GM23248 (cell line): ENCODE measurements at regions not wholly inside any gene's neighbourhood (a gene's known extent, or its start where the extent isn't known, plus 50 kb on each side); places are given as distances from the start of the nearest gene placed in this dataset.

ENCODE experiments used
- DNase-seq: peaks from one replicate; pipeline ENCODE4 v3.0.0-alpha.2; 2015
- H2AFZ ChIP-seq: fragments of 200-600 bp; sonication (generic); 2 replicates; pipeline ENCODE4 v1.6.1; 2016; ENCODE audit warnings: antibody characterized with exemption
- H3F3A ChIP-seq: fragments of 200-600 bp; sonication (generic); 2 replicates; pipeline ENCODE4 v1.6.1; 2016; ENCODE audit warnings: mild to moderate bottlenecking, antibody characterized with exemption, mixed run types; ENCODE audit not compliant: insufficient read depth
- H3K27ac ChIP-seq: fragments of 200-600 bp; sonication (generic); 2 replicates; pipeline ENCODE4 v1.5.1; 2016; ENCODE audit warnings: mild to moderate bottlenecking
- H3K27me3 ChIP-seq: fragments of 200-600 bp; sonication (generic); replicated peaks from 2 replicates; pipeline ENCODE4 v1.6.1; 2016; ENCODE audit warnings: mild to moderate bottlenecking; ENCODE audit not compliant: insufficient read depth
- H3K36me3 ChIP-seq: fragments of 200-600 bp; sonication (generic); 2 replicates; pipeline ENCODE4 v1.6.1; 2016; ENCODE audit warnings: low read depth, mild to moderate bottlenecking
- H3K4me1 ChIP-seq: fragments of 200-600 bp; sonication (generic); 2 replicates; pipeline ENCODE4 v1.6.1; 2016; ENCODE audit warnings: mild to moderate bottlenecking; ENCODE audit not compliant: insufficient read depth
- H3K4me2 ChIP-seq: fragments of 200-600 bp; sonication (generic); one replicate; pipeline ENCODE4 v1.6.1; 2016; ENCODE audit warnings: mild to moderate bottlenecking; ENCODE audit not compliant: unreplicated experiment
- H3K4me3 ChIP-seq: fragments of 200-600 bp; sonication (generic); 2 replicates; pipeline ENCODE4 v1.5.1; 2016; ENCODE audit warnings: mild to moderate bottlenecking
- H3K79me2 ChIP-seq: fragments of 200-600 bp; sonication (generic); 2 replicates; pipeline ENCODE4 v1.6.1; 2016; ENCODE audit warnings: mild to moderate bottlenecking; ENCODE audit not compliant: insufficient read depth
- H3K9ac ChIP-seq: fragments of 200-600 bp; sonication (generic); 2 replicates; pipeline ENCODE4 v1.6.1; 2016; ENCODE audit warnings: mild to moderate bottlenecking
- H3K9me2 ChIP-seq: fragments of 200-600 bp; sonication (generic); 2 replicates; pipeline ENCODE4 v1.6.1; 2016; ENCODE audit warnings: mixed run types, mild to moderate bottlenecking, moderate library complexity; ENCODE audit not compliant: insufficient read depth
- H3K9me3 ChIP-seq: fragments of 200-600 bp; sonication (generic); one replicate; pipeline ENCODE4 v1.6.1; 2017; ENCODE audit warnings: low read depth
- H4K20me1 ChIP-seq: fragments of 200-600 bp; sonication (generic); 2 replicates; pipeline ENCODE4 v1.6.0; 2016; ENCODE audit not compliant: insufficient read depth
- EZH2 ChIP-seq: fragments of 200-600 bp; sonication (generic); IDR thresholded peaks from 2 replicates; pipeline ENCODE4 v1.6.1; 2018; ENCODE audit warnings: antibody characterized with exemption, mild to moderate bottlenecking; ENCODE audit not compliant: insufficient read depth, poor library complexity, severe bottlenecking
- EZH2phosphoT487 ChIP-seq: fragments of 200-600 bp; sonication (generic); IDR thresholded peaks from 2 replicates; pipeline ENCODE4 v1.6.1; 2018; ENCODE audit warnings: antibody characterized with exemption, moderate library complexity, mild to moderate bottlenecking, low read depth; ENCODE audit not compliant: insufficient read depth
- WGBS, 2 experiments: methylation state at CpG; one replicate each; pipeline ENCODE4 v1.1.6; 2015 to 2017; ENCODE audit warnings: low lambda C conversion rate in 2 of 2, low coverage in 1 of 2; ENCODE audit errors: missing lambda C conversion rate in 2 of 2; 5-methylcytosine and 5-hydroxymethylcytosine counted together
- in situ Hi-C: fragments of 300-500 bp; cut with MboI; formaldehyde crosslinking; loops from 2 replicates; pipeline ENCODE4 v1.15.0; 2020

DNA sequence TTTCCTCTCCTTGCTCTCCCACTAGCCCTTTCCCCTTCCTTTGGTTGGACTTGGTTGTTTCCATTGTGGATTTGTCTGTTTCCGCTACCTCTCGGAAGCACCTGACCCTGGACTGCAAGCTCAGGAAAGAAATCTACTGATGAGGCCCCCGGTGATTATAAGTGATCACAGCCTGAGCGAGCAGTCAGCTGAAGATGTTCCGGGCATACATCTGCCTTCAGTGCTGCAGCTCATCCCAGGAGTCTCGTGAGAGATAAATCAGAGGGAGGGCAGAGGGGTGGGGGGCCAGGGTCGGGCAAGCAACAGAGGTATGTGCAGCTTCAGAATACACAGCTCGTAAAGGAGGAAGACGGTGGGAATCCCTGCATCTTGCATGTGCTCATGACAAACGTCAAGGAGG lies 102.1 kb downstream of the MRPL46 start:
- Histone ChIP-seq H3K4me3 (no peak overlapping the region), H4K20me1 (no peaks in the 10 kb centered on the region), H3K9me2 (no peaks in the 10 kb centered on the region), H3K9ac (no peak overlapping the region), H3K27ac (no peak overlapping the region), H2AFZ (no peak overlapping the region), H3K79me2 (no peaks in the 10 kb centered on the region), H3K9me3 (no peaks in the 10 kb centered on the region), H3K36me3 (no peaks in the 10 kb centered on the region), H3K27me3 (no peaks in the 10 kb centered on the region; the same call in 1 of the 2 replicates), H3K4me2 (no peak overlapping the region), H3F3A (no peaks in the 10 kb centered on the region), H3K4me1 (no peaks in the 10 kb centered on the region)
- 24 to 25% methylated on average over 9 to 10 of the region's 10 CpGs for WGBS, 2 experiments
- in situ Hi-C loops, result no loop called here
- no peak for TF ChIP-seq EZH2phosphoT487
- TF ChIP-seq EZH2, result no peak
- no peak for DNase-seq

DNA sequence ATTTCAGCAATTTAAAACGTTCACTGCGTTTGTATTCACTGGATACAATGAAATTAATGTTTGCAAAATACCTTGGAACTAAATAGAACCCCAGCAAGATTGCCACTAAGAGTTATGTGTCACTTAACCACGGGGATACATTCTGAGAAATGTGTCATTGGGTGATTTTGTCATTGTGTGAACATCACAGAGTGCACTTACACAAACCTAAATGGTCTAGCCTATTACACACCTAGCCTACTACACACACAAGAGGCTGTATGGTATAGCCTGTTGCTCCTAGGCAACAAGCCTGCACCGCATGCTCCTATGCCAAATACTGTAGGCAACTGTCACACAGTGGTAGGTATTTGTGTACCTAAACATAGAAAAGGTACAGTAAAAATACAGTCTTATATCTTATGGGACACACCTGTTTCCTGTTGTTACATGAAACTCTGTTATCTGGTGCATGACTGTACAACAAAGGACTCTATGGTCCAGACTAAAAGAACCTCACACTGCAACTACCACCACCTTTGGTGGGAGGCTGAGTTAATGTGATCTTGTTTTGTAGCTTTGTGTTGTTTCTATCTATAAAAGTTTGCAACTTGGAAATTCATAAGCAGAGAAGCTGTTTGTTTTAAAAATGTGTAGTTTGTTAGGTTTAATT lies 92.2 kb upstream of the NTRK3 start:
- peaks cover 11% of the 10 kb centered on the region; the same call in 1 of the 2 replicates for H3K27me3 ChIP-seq
- H4K20me1 ChIP-seq, result no peaks in the 10 kb centered on the region
- DNase-seq, result no peak
- no peaks in the 10 kb centered on the region for H3K36me3 ChIP-seq
- no peaks in the 10 kb centered on the region for H3K4me1 ChIP-seq
- H3K4me3 ChIP-seq, result no peak overlapping the region
- no peak overlapping the region for H3K9ac ChIP-seq
- no peaks in the 10 kb centered on the region for H3F3A ChIP-seq
- TF ChIP-seq EZH2 (no peak), EZH2phosphoT487 (no peak)
- H3K4me2 ChIP-seq, result no peak overlapping the region
- no peak overlapping the region for H2AFZ ChIP-seq
- no peaks in the 10 kb centered on the region for H3K9me2 ChIP-seq
- 17 to 29% methylated on average over 4 of the region's 4 CpGs for WGBS, 2 experiments
- H3K27ac ChIP-seq, result no peak overlapping the region
- H3K9me3 ChIP-seq, result no peaks in the 10 kb centered on the region
- H3K79me2 ChIP-seq, result no peaks in the 10 kb centered on the region
- in situ Hi-C loops, result no loop called here

DNA sequence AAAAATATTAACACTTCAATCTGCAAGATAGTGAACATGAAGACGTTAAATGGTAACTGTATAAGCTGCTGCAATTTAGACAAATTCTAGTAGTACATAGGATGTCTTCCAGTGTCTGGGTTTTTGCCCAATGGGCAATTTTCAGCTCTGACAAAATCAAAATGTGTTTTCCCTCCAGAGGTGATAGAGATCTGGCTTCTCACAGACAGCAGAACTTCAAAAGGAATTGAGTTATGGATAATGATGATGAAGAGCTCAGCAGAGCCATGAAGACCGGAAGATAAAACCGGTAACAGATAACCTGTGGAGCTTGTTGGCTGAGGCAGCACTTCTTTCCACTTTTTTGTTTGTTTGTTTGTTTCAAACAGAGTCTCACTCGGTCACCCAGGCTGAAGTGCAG lies 89.4 kb upstream of the NTRK3 start:
- Histone ChIP-seq H2AFZ (no peak overlapping the region), H3F3A (peaks cover 6% of the 10 kb centered on the region), H3K9me2 (no peaks in the 10 kb centered on the region), H3K9ac (no peak overlapping the region), H3K4me3 (no peak overlapping the region), H3K36me3 (no peaks in the 10 kb centered on the region), H3K4me2 (no peak overlapping the region), H4K20me1 (no peaks in the 10 kb centered on the region), H3K79me2 (no peaks in the 10 kb centered on the region), H3K9me3 (no peaks in the 10 kb centered on the region), H3K4me1 (peaks cover 4% of the 10 kb centered on the region), H3K27ac (no peak overlapping the region), H3K27me3 (peaks cover 11% of the 10 kb centered on the region; the same call in 1 of the 2 replicates)
- TF ChIP-seq EZH2phosphoT487 (no peak), EZH2 (no peak)
- in situ Hi-C loops, result no loop called here
- 12 to 15% methylated on average over 4 of the region's 4 CpGs for WGBS, 2 experiments
- no peak for DNase-seq

DNA sequence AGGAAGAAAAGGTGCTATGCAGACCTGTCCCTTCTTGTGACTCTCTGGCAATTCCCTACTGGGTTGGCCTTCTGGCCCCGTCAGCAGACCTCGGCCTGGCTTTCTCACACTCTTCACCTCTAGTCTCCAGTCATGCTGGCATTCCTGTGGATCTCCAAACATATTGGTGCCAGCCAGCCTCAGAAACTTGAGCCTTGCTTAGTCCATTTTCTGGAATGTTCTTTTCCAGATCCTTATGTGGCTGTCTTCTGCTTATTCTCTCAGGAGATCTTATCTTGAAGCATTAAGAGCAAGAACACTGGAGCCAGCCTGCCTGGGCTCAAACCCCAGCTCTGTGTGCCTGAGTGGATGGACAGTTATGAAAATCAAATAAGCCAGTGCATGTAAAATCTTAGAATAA lies 88.2 kb upstream of the NTRK3 start:
- no peak overlapping the region for H3K9ac ChIP-seq
- no peak overlapping the region for H2AFZ ChIP-seq
- H3K4me1 ChIP-seq, result peaks cover 4% of the 10 kb centered on the region
- no peaks in the 10 kb centered on the region for H3K36me3 ChIP-seq
- peaks cover 11% of the 10 kb centered on the region; the same call in 1 of the 2 replicates for H3K27me3 ChIP-seq
- no peaks in the 10 kb centered on the region for H3K9me3 ChIP-seq
- no peaks in the 10 kb centered on the region for H4K20me1 ChIP-seq
- in situ Hi-C loops, result no loop called here
- TF ChIP-seq EZH2 (no peak), EZH2phosphoT487 (no peak)
- H3F3A ChIP-seq, result peaks cover 6% of the 10 kb centered on the region
- H3K27ac ChIP-seq, result no peak overlapping the region
- H3K4me3 ChIP-seq, result no peak overlapping the region
- H3K9me2 ChIP-seq, result no peaks in the 10 kb centered on the region
- H3K4me2 ChIP-seq, result no peak overlapping the region
- 24 to 50% methylated on average over 2 of the region's 2 CpGs for WGBS, 2 experiments
- peak; percentile 19 for DNase-seq
- H3K79me2 ChIP-seq, result no peaks in the 10 kb centered on the region
